OCI-LY3 (cell line): ENCODE measurements at regions not wholly inside any gene's neighbourhood (a gene's known extent, or its start where the extent isn't known, plus 50 kb on each side); places are given as distances from the start of the nearest gene placed in this dataset.

Experiments used
- EZH2phosphoT487 ChIP-seq: fragments of 200-600 bp; shearing (Covaris generic); IDR thresholded peaks from 2 replicates; pipeline ENCODE4 v1.6.1; 2018; ENCODE audit warnings: antibody characterized with exemption, mixed run types, low read depth
- TF ChIP-seq, protein P1 (sequence below): fragments of 200-600, 300-600 bp; sonication (generic); IDR thresholded peaks from 2 replicates; pipeline ENCODE4 v1.5.1; 2014; ENCODE audit warnings: antibody characterized with exemption, low read length, low read depth

DNA sequence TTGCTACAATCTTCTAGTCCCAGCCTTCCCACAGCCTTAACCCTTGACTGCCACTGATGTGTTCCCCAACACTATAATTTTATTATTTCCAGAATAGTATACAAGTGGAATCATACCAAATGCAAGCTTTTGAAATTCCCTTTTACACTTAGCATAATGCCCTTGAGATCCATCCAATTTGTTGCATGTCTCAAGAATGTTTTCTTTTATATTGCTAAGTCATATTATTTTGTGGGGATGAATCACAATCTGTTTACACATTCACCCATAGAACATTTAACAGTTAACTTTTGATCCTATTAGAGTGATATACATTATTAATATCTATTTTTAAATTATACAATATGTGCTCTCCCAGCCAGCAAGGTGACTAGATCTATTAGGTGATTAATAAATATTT, 74.3 kb upstream of the KYNU start:
- TF ChIP-seq, protein P1, sequence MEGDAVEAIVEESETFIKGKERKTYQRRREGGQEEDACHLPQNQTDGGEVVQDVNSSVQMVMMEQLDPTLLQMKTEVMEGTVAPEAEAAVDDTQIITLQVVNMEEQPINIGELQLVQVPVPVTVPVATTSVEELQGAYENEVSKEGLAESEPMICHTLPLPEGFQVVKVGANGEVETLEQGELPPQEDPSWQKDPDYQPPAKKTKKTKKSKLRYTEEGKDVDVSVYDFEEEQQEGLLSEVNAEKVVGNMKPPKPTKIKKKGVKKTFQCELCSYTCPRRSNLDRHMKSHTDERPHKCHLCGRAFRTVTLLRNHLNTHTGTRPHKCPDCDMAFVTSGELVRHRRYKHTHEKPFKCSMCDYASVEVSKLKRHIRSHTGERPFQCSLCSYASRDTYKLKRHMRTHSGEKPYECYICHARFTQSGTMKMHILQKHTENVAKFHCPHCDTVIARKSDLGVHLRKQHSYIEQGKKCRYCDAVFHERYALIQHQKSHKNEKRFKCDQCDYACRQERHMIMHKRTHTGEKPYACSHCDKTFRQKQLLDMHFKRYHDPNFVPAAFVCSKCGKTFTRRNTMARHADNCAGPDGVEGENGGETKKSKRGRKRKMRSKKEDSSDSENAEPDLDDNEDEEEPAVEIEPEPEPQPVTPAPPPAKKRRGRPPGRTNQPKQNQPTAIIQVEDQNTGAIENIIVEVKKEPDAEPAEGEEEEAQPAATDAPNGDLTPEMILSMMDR, result no peak
- no peak for TF ChIP-seq EZH2phosphoT487
